ENCODE measurements at regions not wholly inside any gene's neighbourhood (a gene's known extent, or its start where the extent isn't known, plus 50 kb on each side); places are given as distances from the start of the nearest gene placed in this dataset.

- H2AFZ ChIP-seq (ENCODE audit: low read depth, low read length): no peak overlapping the region
- no peaks in the 10 kb centered on the region for H4K20me1 ChIP-seq (ENCODE audit: insufficient read depth, low read length)
- H3K9me3 ChIP-seq (ENCODE audit: insufficient read depth, low read length): no peaks in the 10 kb centered on the region
- no peak overlapping the region for H3K27ac ChIP-seq (ENCODE audit: low read length)
- TF ChIP-seq, protein P1, sequence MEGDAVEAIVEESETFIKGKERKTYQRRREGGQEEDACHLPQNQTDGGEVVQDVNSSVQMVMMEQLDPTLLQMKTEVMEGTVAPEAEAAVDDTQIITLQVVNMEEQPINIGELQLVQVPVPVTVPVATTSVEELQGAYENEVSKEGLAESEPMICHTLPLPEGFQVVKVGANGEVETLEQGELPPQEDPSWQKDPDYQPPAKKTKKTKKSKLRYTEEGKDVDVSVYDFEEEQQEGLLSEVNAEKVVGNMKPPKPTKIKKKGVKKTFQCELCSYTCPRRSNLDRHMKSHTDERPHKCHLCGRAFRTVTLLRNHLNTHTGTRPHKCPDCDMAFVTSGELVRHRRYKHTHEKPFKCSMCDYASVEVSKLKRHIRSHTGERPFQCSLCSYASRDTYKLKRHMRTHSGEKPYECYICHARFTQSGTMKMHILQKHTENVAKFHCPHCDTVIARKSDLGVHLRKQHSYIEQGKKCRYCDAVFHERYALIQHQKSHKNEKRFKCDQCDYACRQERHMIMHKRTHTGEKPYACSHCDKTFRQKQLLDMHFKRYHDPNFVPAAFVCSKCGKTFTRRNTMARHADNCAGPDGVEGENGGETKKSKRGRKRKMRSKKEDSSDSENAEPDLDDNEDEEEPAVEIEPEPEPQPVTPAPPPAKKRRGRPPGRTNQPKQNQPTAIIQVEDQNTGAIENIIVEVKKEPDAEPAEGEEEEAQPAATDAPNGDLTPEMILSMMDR (IDR thresholded peaks at IDR 0.05; ENCODE audit: low read depth, low read length): no peak
- no peak for TF ChIP-seq EZH2phosphoT487 (IDR thresholded peaks at IDR 0.05; ENCODE audit: low read depth)
- H3K27me3 ChIP-seq (ENCODE audit: low read depth, low read length): peaks cover 30% of the 10 kb centered on the region
- H3K79me2 ChIP-seq (ENCODE audit: low read length): no peaks in the 10 kb centered on the region
- H3K4me1 ChIP-seq (ENCODE audit: low read length): no peaks in the 10 kb centered on the region
- H3K4me2 ChIP-seq (ENCODE audit: low read length): no peak overlapping the region
- no peaks in the 10 kb centered on the region for H3K36me3 ChIP-seq (replicated peaks; ENCODE audit: low read depth, low read length)
- H3K9ac ChIP-seq (ENCODE audit: low read length): no peak overlapping the region
- no peak overlapping the region for H3K4me3 ChIP-seq (ENCODE audit: low read length)
These were observed 188.7 kb downstream of the MIAT start for GRCh38 chr22:26846076-26846475.

- Histone ChIP-seq H3K4me2 (ENCODE audit: low read length) (no peak overlapping the region), H3K9ac (ENCODE audit: low read length) (no peak overlapping the region), H3K9me3 (ENCODE audit: insufficient read depth, low read length) (no peaks in the 10 kb centered on the region), H3K27ac (ENCODE audit: low read length) (no peak overlapping the region), H3K4me1 (ENCODE audit: low read length) (no peaks in the 10 kb centered on the region), H3K27me3 (ENCODE audit: low read depth, low read length) (peaks cover 30% of the 10 kb centered on the region), H4K20me1 (ENCODE audit: insufficient read depth, low read length) (no peaks in the 10 kb centered on the region), H3K36me3 (replicated peaks; ENCODE audit: low read depth, low read length) (no peaks in the 10 kb centered on the region), H3K79me2 (ENCODE audit: low read length) (no peaks in the 10 kb centered on the region), H2AFZ (ENCODE audit: low read depth, low read length) (no peak overlapping the region), H3K4me3 (ENCODE audit: low read length) (no peak overlapping the region)
- TF ChIP-seq, protein P1 (IDR thresholded peaks at IDR 0.05; ENCODE audit: low read depth, low read length): no peak
- no peak for TF ChIP-seq EZH2phosphoT487 (IDR thresholded peaks at IDR 0.05; ENCODE audit: low read depth)
These were observed 189.3 kb downstream of the MIAT start for GRCh38 chr22:26846645-26847044.

- Histone ChIP-seq H4K20me1 (ENCODE audit: insufficient read depth, low read length) (no peaks in the 10 kb centered on the region), H3K27me3 (ENCODE audit: low read depth, low read length) (peaks cover 30% of the 10 kb centered on the region), H3K4me3 (ENCODE audit: low read length) (no peak overlapping the region), H3K9me3 (ENCODE audit: insufficient read depth, low read length) (no peaks in the 10 kb centered on the region), H3K79me2 (ENCODE audit: low read length) (no peaks in the 10 kb centered on the region), H3K9ac (ENCODE audit: low read length) (no peak overlapping the region), H3K27ac (ENCODE audit: low read length) (no peak overlapping the region), H3K4me2 (ENCODE audit: low read length) (no peak overlapping the region), H3K4me1 (ENCODE audit: low read length) (no peaks in the 10 kb centered on the region), H3K36me3 (replicated peaks; ENCODE audit: low read depth, low read length) (no peaks in the 10 kb centered on the region), H2AFZ (ENCODE audit: low read depth, low read length) (no peak overlapping the region)
- no peak for TF ChIP-seq EZH2phosphoT487 (IDR thresholded peaks at IDR 0.05; ENCODE audit: low read depth)
These were observed 189.7 kb downstream of the MIAT start for GRCh38 chr22:26847046-26847445.

GRCh38 chr22:26847816-26848215, 190.4 kb downstream of the MIAT start:
- Histone ChIP-seq H3K9me3 (ENCODE audit: insufficient read depth, low read length) (no peaks in the 10 kb centered on the region), H3K4me2 (ENCODE audit: low read length) (no peak overlapping the region), H3K27ac (ENCODE audit: low read length) (no peak overlapping the region), H3K36me3 (replicated peaks; ENCODE audit: low read depth, low read length) (no peaks in the 10 kb centered on the region), H3K9ac (ENCODE audit: low read length) (no peak overlapping the region), H3K4me1 (ENCODE audit: low read length) (no peaks in the 10 kb centered on the region), H3K4me3 (ENCODE audit: low read length) (no peak overlapping the region), H2AFZ (ENCODE audit: low read depth, low read length) (no peak overlapping the region), H4K20me1 (ENCODE audit: insufficient read depth, low read length) (no peaks in the 10 kb centered on the region), H3K27me3 (ENCODE audit: low read depth, low read length) (peaks cover 28% of the 10 kb centered on the region), H3K79me2 (ENCODE audit: low read length) (no peaks in the 10 kb centered on the region)
- TF ChIP-seq EZH2phosphoT487 (IDR thresholded peaks at IDR 0.05; ENCODE audit: low read depth): no peak
- TF ChIP-seq, protein P1 (IDR thresholded peaks at IDR 0.05; ENCODE audit: low read depth, low read length): no peak
